Progenitor cell of endocrine pancreas (in vitro differentiated cells): ENCODE measurements at regions not wholly inside any gene's neighbourhood (a gene's known extent, or its start where the extent isn't known, plus 50 kb on each side); places are given as distances from the start of the nearest gene placed in this dataset.

ENCODE experiments used
- DNase-seq: peaks from one replicate; pipeline ENCODE4 v3.0.0; 2021; ENCODE audit warnings: low spot score; ENCODE audit not compliant: unreplicated experiment
- H3K27ac Mint-ChIP-seq: 2 replicates; pipeline ENCODE4 v1.8.0; 2021; ENCODE audit warnings: mild to moderate bottlenecking, moderate library complexity, mixed read lengths
- H3K27me3 Mint-ChIP-seq: 2 replicates; pipeline ENCODE4 v1.8.0; 2021; ENCODE audit warnings: mixed read lengths
- H3K36me3 Mint-ChIP-seq: 2 replicates; pipeline ENCODE4 v1.8.0; 2022; ENCODE audit warnings: mixed read lengths; ENCODE audit not compliant: insufficient read depth
- H3K4me1 Mint-ChIP-seq: 2 replicates; pipeline ENCODE4 v1.8.0; 2021; ENCODE audit warnings: low read depth, mixed read lengths
- H3K4me3 Mint-ChIP-seq: 2 replicates; pipeline ENCODE4 v1.8.0; 2021; ENCODE audit warnings: low read depth, mild to moderate bottlenecking, moderate library complexity, mixed read lengths
- H3K9me3 Mint-ChIP-seq: 2 replicates; pipeline ENCODE4 v1.8.0; 2021; ENCODE audit warnings: low read depth, mixed read lengths
- TF ChIP-seq, protein P1 (sequence below): fragments of 200-600 bp; sonication (generic); IDR thresholded peaks from one replicate; pipeline ENCODE4 v1.5.0; 2021; ENCODE audit warnings: antibody characterized with exemption, mild to moderate bottlenecking; ENCODE audit not compliant: unreplicated experiment

DNA sequence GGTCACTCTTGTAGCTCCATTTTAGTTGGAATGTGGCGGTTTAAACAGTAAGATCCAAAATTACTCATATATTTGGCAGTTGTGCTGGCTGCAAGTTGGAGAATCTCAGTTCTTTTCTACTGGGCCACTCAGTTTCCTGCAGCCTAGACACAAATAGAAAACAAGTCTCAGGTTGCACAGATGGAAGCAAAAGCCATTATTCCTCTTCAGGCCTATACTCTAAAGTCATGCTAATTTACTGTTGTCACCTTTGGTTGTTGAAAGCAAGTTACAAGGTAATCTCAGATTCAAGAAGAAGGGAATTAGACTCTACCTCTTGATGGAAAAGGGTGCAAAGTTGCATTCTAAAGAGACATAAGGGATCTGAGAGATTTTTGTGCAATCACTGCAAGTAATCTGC is 345.4 kb downstream of the ADAM29 start:
- Mint-ChIP-seq H3K27ac (no peak overlapping the region), H3K4me1 (no peaks in the 10 kb centered on the region), H3K36me3 (no peaks in the 10 kb centered on the region), H3K27me3 (no peaks in the 10 kb centered on the region), H3K9me3 (no peaks in the 10 kb centered on the region), H3K4me3 (no peak overlapping the region)
- TF ChIP-seq, protein P1, sequence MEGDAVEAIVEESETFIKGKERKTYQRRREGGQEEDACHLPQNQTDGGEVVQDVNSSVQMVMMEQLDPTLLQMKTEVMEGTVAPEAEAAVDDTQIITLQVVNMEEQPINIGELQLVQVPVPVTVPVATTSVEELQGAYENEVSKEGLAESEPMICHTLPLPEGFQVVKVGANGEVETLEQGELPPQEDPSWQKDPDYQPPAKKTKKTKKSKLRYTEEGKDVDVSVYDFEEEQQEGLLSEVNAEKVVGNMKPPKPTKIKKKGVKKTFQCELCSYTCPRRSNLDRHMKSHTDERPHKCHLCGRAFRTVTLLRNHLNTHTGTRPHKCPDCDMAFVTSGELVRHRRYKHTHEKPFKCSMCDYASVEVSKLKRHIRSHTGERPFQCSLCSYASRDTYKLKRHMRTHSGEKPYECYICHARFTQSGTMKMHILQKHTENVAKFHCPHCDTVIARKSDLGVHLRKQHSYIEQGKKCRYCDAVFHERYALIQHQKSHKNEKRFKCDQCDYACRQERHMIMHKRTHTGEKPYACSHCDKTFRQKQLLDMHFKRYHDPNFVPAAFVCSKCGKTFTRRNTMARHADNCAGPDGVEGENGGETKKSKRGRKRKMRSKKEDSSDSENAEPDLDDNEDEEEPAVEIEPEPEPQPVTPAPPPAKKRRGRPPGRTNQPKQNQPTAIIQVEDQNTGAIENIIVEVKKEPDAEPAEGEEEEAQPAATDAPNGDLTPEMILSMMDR: no peak
- DNase-seq: no peak

DNA sequence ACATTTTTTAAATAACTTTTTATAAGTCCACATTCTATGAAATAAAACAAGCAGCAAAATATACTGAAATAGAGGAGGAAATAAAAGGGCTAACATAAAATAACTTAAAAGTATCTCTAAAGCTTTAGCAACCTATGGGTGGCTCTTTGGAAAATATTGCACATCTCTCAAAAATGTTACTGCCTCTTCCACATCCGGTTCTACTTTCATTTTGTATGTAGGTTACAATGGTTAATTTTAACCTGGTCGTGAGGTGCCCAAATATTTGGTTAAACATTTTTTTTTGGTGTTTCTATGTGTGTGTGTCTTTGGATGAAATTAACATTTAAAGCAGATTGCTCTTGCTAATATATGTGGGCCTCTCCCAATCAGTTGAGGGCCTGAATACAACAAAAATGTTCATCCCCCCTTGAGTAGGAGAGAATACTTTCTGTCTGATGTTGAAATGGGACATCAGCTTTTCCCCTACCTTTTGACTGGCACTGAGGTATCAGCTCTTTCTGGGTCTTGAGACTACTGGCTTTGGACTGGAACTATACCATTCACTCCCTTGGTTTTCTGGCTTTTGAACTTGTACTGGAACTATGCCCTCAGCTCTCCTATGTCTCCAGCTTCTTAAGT is 353.0 kb downstream of the ADAM29 start:
- no peak for DNase-seq
- Mint-ChIP-seq H3K27me3 (no peaks in the 10 kb centered on the region), H3K36me3 (no peaks in the 10 kb centered on the region), H3K4me3 (no peak overlapping the region), H3K27ac (no peak overlapping the region), H3K4me1 (no peaks in the 10 kb centered on the region), H3K9me3 (no peaks in the 10 kb centered on the region)
- TF ChIP-seq, protein P1: no peak

DNA sequence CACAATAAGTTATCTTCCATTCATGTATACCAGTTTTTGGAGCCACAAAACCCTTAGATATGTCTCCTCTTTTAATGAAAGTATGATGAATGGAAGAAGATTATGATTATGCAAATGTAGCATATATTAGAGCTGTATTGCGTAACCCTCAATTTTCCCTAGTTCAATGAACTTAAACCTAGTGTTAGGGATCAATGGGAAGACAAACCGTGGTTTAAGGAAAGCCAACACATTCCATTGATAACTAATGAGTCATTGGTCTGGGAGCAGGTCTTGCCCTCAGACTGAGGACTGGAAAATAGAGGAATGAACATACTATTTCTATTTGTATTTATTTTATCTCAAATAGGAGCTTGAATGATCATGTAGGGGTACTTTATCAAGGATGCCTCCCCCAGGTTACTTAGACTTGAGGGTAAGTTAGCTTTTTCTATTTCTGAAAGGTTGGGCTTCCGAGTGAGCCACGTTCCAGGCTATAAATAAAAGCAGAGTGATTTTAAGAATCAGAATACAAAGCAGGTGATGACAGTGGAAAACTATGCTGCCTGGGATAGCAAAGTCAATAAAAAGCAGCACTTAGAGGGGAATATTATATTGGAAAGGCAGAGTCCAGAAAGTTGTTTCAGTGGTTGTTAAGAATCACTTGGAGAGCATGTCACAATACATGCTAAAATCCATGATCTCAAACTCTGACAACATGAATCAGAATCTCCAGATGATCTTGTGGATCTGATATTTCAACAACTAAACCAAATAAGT is 356.0 kb downstream of the ADAM29 start:
- Mint-ChIP-seq H3K4me1 (peaks cover 1% of the 10 kb centered on the region), H3K27me3 (no peaks in the 10 kb centered on the region), H3K4me3 (no peak overlapping the region), H3K9me3 (no peaks in the 10 kb centered on the region), H3K27ac (peak overlapping the region; percentile 38), H3K36me3 (no peaks in the 10 kb centered on the region)
- DNase-seq: no peak
- TF ChIP-seq, protein P1: no peak

DNA sequence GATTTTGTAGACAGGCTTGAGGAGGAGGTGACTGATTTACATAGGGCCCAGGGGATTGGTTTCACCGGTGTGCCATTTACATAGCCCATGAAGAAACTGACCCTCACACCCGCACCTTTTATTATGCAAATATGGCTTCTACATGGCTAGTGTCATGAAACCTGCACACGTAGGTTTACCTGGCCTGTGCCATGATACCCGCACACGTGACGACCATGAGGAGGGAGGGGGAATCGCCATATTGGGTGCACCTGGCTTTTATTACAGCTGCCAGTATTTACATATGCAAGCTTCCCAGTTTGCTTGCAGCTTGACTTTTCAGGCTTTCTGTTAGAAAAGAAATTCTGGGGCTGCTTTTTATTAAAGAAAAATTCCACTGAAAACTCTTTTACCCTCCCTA is 359.7 kb downstream of the ADAM29 start:
- Mint-ChIP-seq H3K27me3 (no peaks in the 10 kb centered on the region), H3K4me3 (no peak overlapping the region), H3K9me3 (no peaks in the 10 kb centered on the region), H3K36me3 (no peaks in the 10 kb centered on the region), H3K4me1 (peaks cover 3% of the 10 kb centered on the region), H3K27ac (no peak overlapping the region)
- DNase-seq: no peak
- TF ChIP-seq, protein P1: no peak

DNA sequence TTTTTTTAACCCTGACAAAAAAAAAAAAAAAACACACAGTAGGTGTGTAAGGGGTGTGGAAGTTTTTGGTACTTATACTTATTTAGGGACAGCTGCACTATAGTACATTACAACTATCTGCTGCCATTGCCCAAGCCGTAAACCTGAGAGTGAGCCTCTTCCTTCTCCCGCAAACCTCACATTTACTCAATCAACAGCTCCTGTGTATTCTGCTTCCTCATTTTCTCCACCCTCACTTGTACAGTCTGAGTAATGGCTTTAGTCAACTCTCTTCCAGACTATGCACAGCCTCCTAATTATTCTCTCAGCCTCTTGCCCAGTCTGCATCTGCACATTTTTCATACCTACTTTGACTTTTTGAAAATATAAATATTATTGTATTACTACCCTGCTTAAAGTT is 362.0 kb downstream of the ADAM29 start:
- H3K9me3 Mint-ChIP-seq: no peaks in the 10 kb centered on the region
- H3K27ac Mint-ChIP-seq: no peak overlapping the region
- H3K4me1 Mint-ChIP-seq: peaks cover 3% of the 10 kb centered on the region
- no peak overlapping the region for H3K4me3 Mint-ChIP-seq
- H3K36me3 Mint-ChIP-seq: no peaks in the 10 kb centered on the region
- H3K27me3 Mint-ChIP-seq: no peaks in the 10 kb centered on the region
- no peak for DNase-seq
- TF ChIP-seq, protein P1: no peak
